ENCODE measurements at regions not wholly inside any gene's neighbourhood (a gene's known extent, or its start where the extent isn't known, plus 50 kb on each side); places are given as distances from the start of the nearest gene placed in this dataset.
A peak's percentile ranks its signal among the peaks of the same experiment; 100 is the strongest.

- H3K4me3 ChIP-seq (ENCODE audit: low read length), result no peak overlapping the region
- peak; percentile 5 for DNase-seq (ENCODE audit: low read depth)
- TF ChIP-seq, protein P1, sequence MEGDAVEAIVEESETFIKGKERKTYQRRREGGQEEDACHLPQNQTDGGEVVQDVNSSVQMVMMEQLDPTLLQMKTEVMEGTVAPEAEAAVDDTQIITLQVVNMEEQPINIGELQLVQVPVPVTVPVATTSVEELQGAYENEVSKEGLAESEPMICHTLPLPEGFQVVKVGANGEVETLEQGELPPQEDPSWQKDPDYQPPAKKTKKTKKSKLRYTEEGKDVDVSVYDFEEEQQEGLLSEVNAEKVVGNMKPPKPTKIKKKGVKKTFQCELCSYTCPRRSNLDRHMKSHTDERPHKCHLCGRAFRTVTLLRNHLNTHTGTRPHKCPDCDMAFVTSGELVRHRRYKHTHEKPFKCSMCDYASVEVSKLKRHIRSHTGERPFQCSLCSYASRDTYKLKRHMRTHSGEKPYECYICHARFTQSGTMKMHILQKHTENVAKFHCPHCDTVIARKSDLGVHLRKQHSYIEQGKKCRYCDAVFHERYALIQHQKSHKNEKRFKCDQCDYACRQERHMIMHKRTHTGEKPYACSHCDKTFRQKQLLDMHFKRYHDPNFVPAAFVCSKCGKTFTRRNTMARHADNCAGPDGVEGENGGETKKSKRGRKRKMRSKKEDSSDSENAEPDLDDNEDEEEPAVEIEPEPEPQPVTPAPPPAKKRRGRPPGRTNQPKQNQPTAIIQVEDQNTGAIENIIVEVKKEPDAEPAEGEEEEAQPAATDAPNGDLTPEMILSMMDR (IDR thresholded peaks at IDR 0.05; ENCODE audit: insufficient read depth, low read depth, low read length, missing control alignments), result no peak
Measured at GRCh38 chr9:82891321-82891720, 171.6 kb downstream of the RASEF start.

DNA sequence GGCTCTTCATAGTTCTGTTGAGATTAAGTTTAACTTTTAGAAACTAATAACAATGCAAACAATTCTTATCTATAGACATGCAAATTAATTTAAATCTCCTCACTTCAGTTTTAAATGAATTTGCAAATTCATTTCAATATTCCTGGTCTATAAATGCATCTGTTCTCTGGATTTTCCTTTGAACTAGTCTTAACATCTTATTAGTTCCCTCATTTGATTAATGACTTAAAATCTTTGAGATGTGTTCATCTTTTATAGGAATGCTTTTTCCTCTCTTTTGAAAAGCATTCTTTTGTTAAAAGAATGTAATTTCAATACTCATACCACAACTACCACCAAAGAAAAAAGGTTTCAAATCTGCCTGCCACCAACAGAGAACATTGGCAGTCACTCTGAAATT is 169.4 kb downstream of the RASEF start:
- no peak overlapping the region for H3K4me3 ChIP-seq (ENCODE audit: low read length)
- TF ChIP-seq, protein P1 (IDR thresholded peaks at IDR 0.05; ENCODE audit: insufficient read depth, low read depth, low read length, missing control alignments), result no peak
- no peak for DNase-seq (ENCODE audit: low read depth)

DNA sequence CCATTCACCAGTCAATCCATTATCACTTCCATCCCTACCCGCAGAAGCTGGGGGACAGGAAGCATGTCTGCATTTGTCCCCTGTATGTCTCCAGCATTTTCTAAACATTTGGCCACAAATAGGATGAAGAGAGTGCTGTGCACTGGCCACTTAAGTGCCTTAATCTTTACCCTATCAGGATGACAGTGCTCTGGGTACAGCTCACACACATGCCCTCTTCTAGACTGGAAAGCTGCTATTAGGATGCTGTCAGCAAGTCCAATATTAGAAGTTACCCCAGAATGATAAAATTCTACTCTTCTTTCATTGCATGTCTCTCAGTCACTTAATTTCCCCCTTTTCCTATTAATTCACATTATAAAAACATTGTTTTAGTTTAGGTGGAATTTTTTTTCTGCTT is 168.4 kb downstream of the RASEF start:
- TF ChIP-seq, protein P1 (IDR thresholded peaks at IDR 0.05; ENCODE audit: insufficient read depth, low read depth, low read length, missing control alignments), result no peak
- no peak for DNase-seq (ENCODE audit: low read depth)
- no peak overlapping the region for H3K4me3 ChIP-seq (ENCODE audit: low read length)

- no peak overlapping the region for H3K4me3 ChIP-seq (ENCODE audit: low read length)
- TF ChIP-seq, protein P1 (IDR thresholded peaks at IDR 0.05; ENCODE audit: insufficient read depth, low read depth, low read length, missing control alignments), result no peak
Measured at GRCh38 chr9:82894961-82895821, 167.8 kb downstream of the RASEF start.

DNA sequence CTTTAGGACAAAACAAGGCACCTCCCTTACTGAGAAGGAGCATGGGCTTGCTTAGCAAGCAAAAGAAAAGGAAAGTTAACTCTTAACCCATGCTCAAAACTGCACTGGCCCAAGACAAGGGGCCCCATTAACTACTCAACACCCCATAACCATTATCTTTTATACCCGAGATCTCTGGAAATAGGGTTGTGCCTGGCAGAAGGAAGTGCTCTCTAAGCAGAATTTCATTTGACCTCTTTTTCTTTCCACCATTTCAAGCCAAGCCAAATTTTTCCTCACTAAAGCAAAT is 167.2 kb downstream of the RASEF start:
- TF ChIP-seq, protein P1 (IDR thresholded peaks at IDR 0.05; ENCODE audit: insufficient read depth, low read depth, low read length, missing control alignments), result no peak
- no peak overlapping the region for H3K4me3 ChIP-seq (ENCODE audit: low read length)
- DNase-seq (ENCODE audit: low read depth), result no peak

More at GRCh38 chr9:82894961-82895821, 167.8 kb downstream of the RASEF start:
- no peak for DNase-seq (ENCODE audit: low read depth)

DNA sequence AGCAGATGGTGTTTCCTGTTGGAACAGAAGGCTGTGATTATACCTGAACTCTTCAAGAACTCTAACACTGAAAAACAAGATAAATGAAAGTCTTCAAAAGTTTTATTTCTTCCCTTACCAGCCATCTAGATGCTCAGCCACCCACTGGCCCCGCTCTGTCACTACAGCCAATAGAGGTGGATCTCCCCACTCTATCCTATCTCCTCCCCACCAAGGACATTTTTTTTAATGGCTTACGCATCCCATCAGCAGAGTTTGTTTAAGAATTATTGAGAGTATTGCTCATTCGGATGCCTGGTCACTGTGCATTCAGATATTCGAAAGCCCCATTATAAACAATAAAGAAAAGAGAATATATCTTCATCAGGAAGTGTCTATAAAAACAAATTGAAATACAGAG is 159.4 kb downstream of the RASEF start:
- TF ChIP-seq, protein P1 (IDR thresholded peaks at IDR 0.05; ENCODE audit: insufficient read depth, low read depth, low read length, missing control alignments), result no peak
- no peak overlapping the region for H3K4me3 ChIP-seq (ENCODE audit: low read length)
- no peak for DNase-seq (ENCODE audit: low read depth)

- H3K4me3 ChIP-seq (ENCODE audit: low read length), result no peak overlapping the region
- TF ChIP-seq, protein P1 (IDR thresholded peaks at IDR 0.05; ENCODE audit: insufficient read depth, low read depth, low read length, missing control alignments), result no peak
- DNase-seq (ENCODE audit: low read depth), result no peak
Measured at GRCh38 chr9:82911996-82912395, 150.9 kb downstream of the RASEF start.

Data from epithelial cell of esophagus (primary cell).